H7 (cell line): ENCODE measurements at regions not wholly inside any gene's neighbourhood (a gene's known extent, or its start where the extent isn't known, plus 50 kb on each side); places are given as distances from the start of the nearest gene placed in this dataset.
"Not testable (repeated sequence)": the region's sequence is repeated elsewhere in the genome, so short reads cannot be mapped to it uniquely, and the experiment has no call there.

Experiments used
- DNase-seq: peaks from one replicate; pipeline ENCODE4 v3.0.0; 2012
- H3K27me3 ChIP-seq: 2 replicates; pipeline ENCODE4 v1.6.0; 2011; ENCODE audit warnings: mild to moderate bottlenecking, low read length; ENCODE audit not compliant: control insufficient read depth, insufficient read depth
- H3K36me3 ChIP-seq: replicated peaks from 2 replicates; pipeline ENCODE4 v1.5.1; 2011; ENCODE audit warnings: low read length; ENCODE audit not compliant: control insufficient read depth, insufficient read depth
- H3K4me3 ChIP-seq: 2 replicates; pipeline ENCODE4 v1.5.1; 2011; ENCODE audit warnings: low read depth, mild to moderate bottlenecking, control low read depth, low read length, moderate library complexity; ENCODE audit not compliant: insufficient read depth

DNA sequence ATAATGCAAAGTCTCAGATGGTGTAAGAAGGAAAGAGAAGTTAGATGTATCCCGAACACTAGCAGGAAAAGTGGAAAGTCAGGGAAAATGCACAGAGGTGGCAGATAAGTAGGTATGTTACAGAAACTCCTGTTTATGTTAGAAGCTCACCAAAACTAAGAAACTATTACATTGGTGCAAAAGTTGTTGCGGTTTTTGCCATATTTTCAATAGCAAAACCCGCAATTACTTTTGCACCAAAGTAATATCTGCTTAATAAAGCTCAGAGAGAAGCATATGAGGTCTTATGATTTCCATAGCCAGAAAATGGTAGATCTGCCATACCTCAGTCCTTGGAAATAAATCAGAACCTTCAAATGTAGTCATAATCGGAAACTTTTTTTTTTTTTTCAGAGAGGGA lies 1035.6 kb downstream of the PCDH7 start:
- no peaks in the 10 kb centered on the region for H3K27me3 ChIP-seq

DNA sequence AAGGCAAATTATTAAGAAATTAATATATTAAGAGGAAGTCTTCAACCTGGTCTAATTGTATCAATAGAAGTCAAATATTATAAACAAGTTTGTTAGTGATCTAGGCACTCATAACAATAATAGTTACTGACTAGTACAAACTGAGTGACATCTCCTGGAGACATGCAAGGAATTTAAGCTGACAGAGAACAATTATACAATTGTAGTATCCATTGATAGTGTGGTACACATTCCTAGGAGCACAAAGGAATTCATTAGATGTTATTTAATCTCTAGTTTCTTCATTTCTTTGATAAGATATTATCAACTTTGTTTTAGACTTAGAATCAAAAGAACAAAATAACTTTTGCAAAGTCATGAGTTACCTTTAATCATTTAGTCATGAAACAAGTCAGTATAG lies 1048.6 kb downstream of the PCDH7 start:
- Histone ChIP-seq H3K36me3 (no peaks in the 10 kb centered on the region), H3K27me3 (no peaks in the 10 kb centered on the region), H3K4me3 (no peak overlapping the region)
- no peak for DNase-seq

More for the DNA sequence above, 1035.6 kb downstream of the PCDH7 start:
- no peak overlapping the region for H3K4me3 ChIP-seq
- H3K36me3 ChIP-seq = no peaks in the 10 kb centered on the region
- DNase-seq = no peak

DNA sequence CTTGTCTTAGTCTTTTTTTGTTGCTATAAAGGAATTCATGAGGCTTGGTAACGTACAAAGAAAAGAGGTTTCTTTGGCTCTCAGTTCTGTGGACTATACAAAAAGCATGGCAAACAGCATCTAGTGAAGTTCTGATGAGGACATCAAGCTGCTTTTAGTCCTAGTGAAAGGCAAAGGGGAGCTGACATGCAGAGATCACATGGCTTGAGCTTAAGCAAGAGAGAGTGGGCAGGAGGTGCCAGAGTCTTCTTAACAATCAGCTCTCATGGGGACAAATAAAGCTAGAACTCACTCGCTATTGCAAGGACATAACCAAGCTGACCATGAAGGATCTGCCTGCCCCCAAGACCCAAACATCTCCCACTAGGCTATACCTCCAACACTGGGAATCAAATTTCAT lies 1063.1 kb downstream of the PCDH7 start:
- no peaks in the 10 kb centered on the region for H3K36me3 ChIP-seq
- no peak overlapping the region for H3K4me3 ChIP-seq
- no peaks in the 10 kb centered on the region for H3K27me3 ChIP-seq
- no peak for DNase-seq

DNA sequence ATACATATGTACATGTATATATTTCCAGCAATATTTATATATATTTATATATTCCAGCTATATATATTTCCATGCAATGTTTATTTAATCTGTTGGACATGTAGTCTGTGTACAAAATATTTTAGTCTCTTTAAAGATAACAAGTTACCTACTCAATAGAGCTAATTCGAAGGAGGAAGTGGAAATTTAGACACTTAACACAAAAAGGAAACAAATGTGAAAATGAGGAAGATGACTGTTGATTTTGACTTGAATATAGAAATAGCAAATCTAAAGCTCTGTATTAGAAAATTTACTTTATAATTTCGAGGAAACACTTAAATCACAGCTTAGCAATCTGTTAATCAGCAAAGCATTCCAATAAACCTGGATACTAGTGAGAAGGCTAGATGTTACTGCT lies 1064.4 kb downstream of the PCDH7 start:
- Histone ChIP-seq H3K4me3 (no peak overlapping the region), H3K27me3 (no peaks in the 10 kb centered on the region), H3K36me3 (no peaks in the 10 kb centered on the region)
- no peak for DNase-seq

DNA sequence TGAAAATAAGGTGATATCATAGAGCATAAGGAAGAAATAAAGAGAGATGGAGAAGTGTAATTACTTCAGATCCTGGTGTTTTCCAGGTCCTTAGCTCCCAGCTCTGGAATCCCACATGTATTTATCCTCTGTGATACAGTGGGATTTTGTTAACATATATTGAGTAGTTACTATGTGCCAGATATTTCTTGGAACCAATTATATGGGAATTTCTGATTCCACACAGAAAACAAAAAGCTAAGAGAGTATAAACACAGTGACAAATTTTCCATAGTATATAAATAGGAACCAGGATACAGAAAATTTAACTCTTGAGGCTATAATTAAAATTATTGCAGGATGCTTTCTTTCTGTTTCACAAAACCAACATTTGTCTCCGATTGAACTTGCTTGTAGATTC lies 1067.5 kb downstream of the PCDH7 start:
- Histone ChIP-seq H3K27me3 (no peaks in the 10 kb centered on the region), H3K36me3 (no peaks in the 10 kb centered on the region), H3K4me3 (no peak overlapping the region)
- DNase-seq = no peak

DNA sequence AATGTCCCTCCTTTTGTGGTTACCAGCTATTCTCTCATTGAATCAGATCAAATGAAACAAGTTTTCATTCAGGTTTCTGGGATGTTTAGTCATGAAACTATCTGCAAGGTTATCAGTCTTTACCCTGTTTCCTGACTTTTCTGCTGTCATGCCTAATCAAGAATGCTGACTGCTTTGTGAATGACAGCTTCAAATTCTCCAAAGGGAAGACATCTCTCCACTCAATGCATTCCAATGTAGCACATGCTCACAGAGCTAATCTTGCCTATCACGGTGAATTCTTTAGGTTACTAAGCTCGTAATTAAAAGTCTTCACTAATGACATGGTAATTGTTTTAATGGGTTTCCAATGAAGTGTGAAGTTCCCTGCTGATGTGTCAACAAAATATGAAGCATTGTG lies 1068.5 kb downstream of the PCDH7 start:
- DNase-seq = no peak
- Histone ChIP-seq H3K36me3 (no peaks in the 10 kb centered on the region), H3K27me3 (no peaks in the 10 kb centered on the region), H3K4me3 (no peak overlapping the region)

DNA sequence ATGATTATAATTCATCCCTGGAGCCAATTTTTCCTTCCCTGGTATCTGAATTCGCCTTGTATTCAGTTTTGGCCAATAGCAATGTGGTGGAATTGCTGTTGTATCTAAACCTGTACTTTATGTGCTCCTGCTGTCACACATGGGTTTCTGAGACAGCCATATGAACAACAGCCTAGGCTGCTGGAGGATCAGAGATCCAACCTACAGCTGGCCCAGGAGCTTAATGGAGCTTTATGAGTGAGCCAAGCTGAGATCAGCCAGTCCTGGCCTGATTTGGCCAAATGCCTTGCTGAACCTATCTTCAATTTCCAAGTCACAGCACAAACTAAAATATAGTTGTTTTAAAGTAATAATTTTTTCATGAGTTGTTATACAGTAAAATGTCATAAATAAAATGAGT lies 1071.5 kb downstream of the PCDH7 start:
- Histone ChIP-seq H3K36me3 (no peaks in the 10 kb centered on the region), H3K27me3 (no peaks in the 10 kb centered on the region), H3K4me3 (no peak overlapping the region)
- no peak for DNase-seq

DNA sequence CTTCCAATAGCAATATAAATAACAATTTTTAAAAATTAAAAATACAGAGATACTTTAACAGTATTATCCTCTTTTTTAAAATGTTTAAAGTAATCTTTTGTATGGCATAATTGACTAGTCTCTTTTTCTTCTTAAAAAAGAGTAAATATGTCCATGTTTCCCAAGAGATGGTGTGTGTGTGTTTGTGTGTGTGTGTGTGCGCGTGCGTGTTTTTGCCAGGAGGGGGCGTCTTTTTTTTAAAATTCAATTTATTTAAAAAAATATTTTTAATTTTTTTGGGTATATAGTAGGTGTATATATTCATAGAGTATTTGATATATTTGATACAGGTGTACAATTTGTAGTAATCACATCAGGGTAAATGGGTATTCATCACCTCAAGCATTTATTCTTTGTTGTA lies 1073.7 kb downstream of the PCDH7 start:
- no peak overlapping the region for H3K4me3 ChIP-seq
- H3K27me3 ChIP-seq = no peaks in the 10 kb centered on the region
- DNase-seq = no peak
- no peaks in the 10 kb centered on the region for H3K36me3 ChIP-seq

DNA sequence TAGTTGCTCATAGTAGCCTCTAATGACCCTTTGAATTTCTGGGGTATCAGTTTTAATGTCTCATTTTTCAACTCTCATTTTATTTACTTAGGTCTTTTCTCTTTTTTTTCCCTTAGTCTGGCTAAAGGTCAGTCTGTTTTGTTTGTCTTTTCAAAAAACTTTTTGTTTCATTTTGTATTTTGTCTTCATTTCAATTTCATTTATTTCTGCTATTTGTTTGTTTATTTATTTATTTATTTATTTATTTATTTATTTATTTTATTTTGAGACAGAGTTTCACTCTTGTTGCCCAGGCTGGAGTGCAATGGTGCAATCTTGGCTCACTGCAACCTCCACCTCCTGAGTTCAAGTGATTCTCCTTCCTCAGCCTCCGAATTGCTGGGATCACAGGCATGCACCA lies 1076.9 kb downstream of the PCDH7 start:
- not testable (repeated sequence) for H3K27me3 ChIP-seq, H3K4me3 ChIP-seq, H3K36me3 ChIP-seq, DNase-seq

DNA sequence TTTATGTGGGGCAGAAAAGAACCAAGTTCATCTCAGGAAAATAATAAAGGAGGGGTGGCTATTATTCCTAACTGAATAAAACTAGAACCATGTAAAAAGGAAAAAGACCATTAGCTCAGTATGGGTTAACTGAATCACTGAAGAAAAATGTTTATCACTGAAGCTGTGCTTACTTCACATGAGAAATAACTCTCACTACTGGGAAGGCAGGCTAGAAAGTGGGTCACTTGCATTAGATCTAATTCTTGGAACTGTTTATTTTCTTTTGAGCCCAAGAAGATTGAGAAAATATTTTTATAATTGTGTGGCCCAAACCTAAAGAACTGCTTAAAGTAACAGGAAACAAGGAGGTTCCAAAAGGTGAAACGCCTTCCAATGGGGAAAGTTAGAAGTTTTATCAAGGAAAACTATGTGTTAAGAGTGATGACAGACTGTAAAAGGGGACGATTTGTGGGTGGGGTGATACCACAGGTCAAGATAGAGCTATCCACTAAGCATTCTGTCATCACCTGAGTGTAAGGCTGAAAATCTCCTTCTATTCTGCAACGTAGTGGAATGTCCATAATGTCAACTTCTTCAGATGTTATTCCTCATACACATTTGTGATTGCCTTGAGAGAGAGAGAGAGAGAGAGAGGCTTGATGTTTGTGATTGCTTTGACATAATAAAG lies 1083.5 kb downstream of the PCDH7 start:
- no peak overlapping the region for H3K4me3 ChIP-seq
- DNase-seq = no peak
- H3K27me3 ChIP-seq = no peaks in the 10 kb centered on the region
- H3K36me3 ChIP-seq = no peaks in the 10 kb centered on the region

DNA sequence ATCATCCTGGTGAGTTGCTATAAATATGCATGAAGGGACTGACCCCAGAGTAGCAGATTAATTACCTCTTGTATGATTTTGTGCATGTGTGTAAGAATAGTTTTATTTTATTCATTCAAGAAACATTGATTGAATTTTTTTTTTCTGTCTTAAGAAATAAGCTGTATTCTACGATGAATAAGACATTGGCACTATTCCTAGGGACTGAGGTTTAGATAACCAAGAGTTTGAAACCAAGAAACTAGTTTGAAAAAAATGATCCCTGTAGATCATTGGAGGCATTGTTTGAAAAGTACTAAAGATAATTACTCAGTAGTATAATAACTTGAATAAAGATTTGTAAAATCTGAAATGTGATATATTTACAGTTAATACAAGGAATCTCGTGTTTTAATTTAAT lies 1086.9 kb downstream of the PCDH7 start:
- Histone ChIP-seq H3K4me3 (no peak overlapping the region), H3K27me3 (no peaks in the 10 kb centered on the region), H3K36me3 (no peaks in the 10 kb centered on the region)
- DNase-seq = no peak

DNA sequence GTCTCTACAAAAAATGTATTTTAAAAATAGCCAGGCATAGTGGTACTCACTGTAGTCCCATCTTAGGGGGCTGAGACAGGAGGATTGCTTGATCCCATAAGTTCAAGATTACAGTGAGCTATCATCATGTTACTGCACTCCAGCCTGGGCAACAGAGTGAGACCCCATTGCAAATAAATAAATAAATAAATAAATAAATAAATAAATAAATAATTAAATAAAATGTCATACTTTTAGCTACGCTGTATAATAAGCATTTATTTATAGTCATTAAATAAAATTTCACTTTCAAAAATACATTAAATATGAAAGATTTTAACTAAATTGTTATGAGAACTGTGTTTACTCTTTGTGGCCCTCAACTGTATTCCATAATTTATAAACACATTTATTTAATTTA lies 1124.2 kb downstream of the PCDH7 start:
- Histone ChIP-seq H3K36me3 (no peaks in the 10 kb centered on the region), H3K4me3 (no peak overlapping the region), H3K27me3 (no peaks in the 10 kb centered on the region)
- no peak for DNase-seq

DNA sequence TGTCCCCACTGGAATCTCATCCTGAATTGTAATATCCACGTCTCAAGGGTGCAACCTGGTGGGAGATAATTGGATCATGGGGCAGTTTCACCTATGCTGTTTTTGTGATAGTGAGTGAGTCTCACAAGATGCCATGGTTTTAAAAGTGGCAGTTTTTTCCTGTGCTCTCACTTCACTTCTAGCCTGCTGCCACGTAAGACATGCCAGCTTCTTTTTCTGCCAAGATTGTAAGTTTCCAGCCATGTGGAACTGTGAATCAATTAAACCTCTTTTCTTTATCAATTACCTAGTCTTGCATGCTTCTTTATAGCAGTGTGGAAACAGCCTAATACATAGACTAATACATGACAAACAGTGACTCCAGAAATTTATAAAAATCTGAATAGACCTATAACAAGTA lies 1131.8 kb downstream of the PCDH7 start:
- Histone ChIP-seq H3K4me3 (no peak overlapping the region), H3K27me3 (no peaks in the 10 kb centered on the region), H3K36me3 (no peaks in the 10 kb centered on the region)
- no peak for DNase-seq

DNA sequence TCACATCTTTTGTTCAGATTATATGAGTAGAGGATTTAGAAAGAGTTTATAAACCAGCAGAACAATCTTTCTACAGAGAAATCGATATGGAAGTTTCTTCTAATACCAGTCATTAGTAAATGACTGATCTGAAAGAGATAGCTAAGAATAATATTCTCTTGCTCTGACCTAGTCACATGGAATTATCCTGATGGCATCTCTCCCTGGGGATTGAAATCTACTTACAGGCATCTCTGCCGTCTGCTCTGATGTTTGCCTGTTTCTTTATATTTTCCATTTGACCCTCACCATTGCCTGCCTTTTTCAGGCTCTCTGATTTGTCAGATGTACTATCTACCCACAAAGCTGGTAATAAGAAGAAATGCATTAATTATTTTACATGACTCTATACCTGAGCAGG lies 1157.3 kb downstream of the PCDH7 start:
- H3K4me3 ChIP-seq = no peak overlapping the region
- H3K27me3 ChIP-seq = no peaks in the 10 kb centered on the region
- no peaks in the 10 kb centered on the region for H3K36me3 ChIP-seq
- DNase-seq = no peak

DNA sequence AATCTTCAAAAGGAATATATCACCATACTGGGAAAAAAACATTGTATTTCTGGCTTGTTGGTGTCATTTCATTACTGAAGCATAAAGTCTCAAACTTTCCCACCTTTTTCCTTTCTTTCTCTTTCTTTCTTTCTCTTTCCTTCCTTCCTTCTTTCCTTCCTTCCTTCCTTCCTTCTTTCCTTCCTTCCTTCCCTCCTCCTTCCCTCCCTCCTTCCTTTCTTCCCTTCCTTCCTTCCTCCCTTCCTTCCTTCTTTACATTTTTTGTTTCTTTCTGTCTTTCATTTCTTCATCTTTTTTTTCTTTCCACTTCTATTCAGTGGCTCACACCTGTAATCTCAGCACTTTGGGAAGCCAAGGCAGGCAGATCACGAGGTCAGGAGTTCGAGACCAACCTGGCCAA lies 1160.7 kb downstream of the PCDH7 start:
- not testable (repeated sequence) for H3K27me3 ChIP-seq, DNase-seq, H3K36me3 ChIP-seq, H3K4me3 ChIP-seq

DNA sequence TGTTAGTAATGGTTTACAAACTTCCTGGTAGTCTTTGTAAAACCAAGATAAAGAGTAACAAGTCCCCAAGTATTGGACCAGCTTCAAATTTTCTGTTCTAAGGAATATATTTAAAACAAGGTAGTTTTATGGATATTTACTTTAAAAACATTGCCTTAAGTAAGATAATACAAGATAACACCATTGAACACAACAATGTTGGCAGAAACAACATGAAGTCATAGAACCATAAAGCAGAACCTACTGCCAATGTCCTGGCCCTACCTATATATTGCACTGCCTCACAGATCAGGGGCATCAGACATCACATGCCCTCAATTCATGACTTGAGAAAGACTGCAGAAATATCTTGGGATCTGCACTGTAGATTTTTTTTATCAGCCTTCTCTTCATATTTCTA lies 1176.2 kb downstream of the PCDH7 start:
- Histone ChIP-seq H3K4me3 (no peak overlapping the region), H3K27me3 (no peaks in the 10 kb centered on the region), H3K36me3 (no peaks in the 10 kb centered on the region)
- no peak for DNase-seq
